ENCODE measurements at regions not wholly inside any gene's neighbourhood (a gene's known extent, or its start where the extent isn't known, plus 50 kb on each side); places are given as distances from the start of the nearest gene placed in this dataset.

DNA sequence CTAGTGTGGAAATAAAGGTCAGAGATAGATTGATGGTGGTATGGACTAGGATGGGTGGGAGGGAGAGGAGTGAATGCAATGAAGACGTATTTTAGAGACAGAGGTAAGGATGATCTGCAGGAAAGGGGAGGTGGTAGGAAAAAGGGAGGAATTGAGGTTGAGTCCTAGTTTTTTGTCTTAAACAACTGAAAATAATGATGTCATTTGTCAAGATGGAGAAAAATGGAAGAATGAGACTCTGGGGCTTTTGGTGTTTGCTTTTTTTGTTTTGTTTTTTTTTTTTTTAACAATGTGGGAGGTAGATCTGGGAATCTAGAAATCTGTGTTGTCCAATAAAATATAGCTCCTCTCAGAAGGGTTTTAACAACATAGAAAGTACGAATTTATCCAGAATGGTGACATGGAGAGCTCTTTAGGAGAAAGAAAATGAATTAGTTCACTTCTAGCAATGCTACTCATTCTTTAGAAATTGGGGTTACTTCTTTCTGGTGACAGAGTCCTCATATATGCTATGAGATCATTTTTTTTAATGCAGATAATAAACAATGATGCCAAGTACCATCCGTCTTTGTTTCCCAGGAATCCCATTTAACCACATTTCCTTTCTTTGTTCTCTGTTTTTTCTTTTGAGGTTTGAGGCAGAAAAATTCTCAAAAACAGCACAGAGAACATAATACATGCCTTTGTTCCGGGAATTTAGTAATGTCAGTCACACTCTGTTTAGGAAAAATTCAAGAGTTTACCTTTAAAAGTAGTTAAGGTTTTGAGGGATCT is 225.3 kb upstream of the COX10 start (continued):
- TF ChIP-seq, protein P1, sequence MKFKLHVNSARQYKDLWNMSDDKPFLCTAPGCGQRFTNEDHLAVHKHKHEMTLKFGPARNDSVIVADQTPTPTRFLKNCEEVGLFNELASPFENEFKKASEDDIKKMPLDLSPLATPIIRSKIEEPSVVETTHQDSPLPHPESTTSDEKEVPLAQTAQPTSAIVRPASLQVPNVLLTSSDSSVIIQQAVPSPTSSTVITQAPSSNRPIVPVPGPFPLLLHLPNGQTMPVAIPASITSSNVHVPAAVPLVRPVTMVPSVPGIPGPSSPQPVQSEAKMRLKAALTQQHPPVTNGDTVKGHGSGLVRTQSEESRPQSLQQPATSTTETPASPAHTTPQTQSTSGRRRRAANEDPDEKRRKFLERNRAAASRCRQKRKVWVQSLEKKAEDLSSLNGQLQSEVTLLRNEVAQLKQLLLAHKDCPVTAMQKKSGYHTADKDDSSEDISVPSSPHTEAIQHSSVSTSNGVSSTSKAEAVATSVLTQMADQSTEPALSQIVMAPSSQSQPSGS (IDR thresholded peaks at IDR 0.05; ENCODE audit: low read length), result no peak
- TF ChIP-seq RAD21 (IDR thresholded peaks at IDR 0.05 in 1 of 2, conservative IDR thresholded peaks at IDR 0.05 in 1 of 2; ENCODE audit: low read depth in 2 of 2, low read length in 2 of 2) (no peak), EGR1 (IDR thresholded peaks at IDR 0.05; ENCODE audit: borderline replicate concordance, low read depth, low read length) (no peak), MAFK (IDR thresholded peaks at IDR 0.05; ENCODE audit: low read depth, low read length) (no peak), FOSL1 (IDR thresholded peaks at IDR 0.05; ENCODE audit: insufficient read depth, low read depth, low read length) (no peak), TAF1 (IDR thresholded peaks at IDR 0.05; ENCODE audit: low read depth, low read length) (no peak), SP4 (IDR thresholded peaks at IDR 0.05; ENCODE audit: low read length) (no peak)

All from H1 (cell line).